ENCODE measurements at regions not wholly inside any gene's neighbourhood (a gene's known extent, or its start where the extent isn't known, plus 50 kb on each side); places are given as distances from the start of the nearest gene placed in this dataset.

DNA sequence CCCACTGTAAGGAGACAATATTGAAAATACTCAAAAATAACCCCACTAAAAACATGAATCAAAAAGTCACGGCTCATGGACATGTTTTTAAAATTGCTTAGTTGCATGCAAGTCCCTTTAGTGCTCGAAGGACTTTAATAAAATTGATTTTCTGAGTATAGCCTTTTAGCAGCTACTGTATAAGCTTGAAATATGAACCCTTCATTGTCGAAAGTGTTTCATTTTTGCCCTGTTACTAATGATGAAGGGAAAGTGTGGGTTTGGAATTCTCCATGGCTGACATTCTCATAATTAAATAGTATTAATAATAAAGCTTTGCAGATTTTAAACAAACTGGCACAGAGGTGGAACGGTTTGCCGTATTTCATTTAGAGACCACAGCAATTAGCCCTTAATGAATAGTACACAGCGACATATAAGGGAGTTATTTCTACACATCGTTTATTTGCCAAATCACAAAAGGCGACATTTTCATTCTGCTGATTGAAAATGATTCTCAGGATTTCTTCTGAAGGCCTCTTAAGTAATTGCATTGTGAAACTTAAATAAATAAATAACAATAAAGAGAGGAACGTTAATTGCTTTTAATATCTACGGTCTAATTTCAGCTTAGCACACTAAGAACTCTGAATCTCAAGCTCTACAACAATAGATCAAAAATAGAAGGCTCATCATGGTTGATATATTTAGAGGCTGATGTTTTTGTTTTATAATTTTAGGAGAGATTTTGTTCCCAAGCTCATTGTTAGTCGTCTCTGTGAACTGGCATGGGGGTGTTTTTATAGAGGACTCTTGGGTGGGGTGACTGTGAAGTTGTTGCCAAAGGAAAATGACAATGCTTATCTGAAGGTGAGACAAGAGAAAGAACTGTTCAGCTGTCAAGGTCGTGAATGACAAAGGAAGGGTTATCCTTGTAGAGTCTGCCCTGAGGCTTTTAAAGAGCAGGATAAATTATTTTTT lies 60.6 kb downstream of the IRX6 start:
- no peak overlapping the region for H3K4me3 ChIP-seq (replicated peaks in 1 of 3; ENCODE audit: insufficient read depth in 1 of 3, low read depth in 1 of 3, low read length in 3 of 3)
- no TSS peak for BruUV-seq (replicated peaks)
- no peak overlapping the region for H3K27ac ChIP-seq (ENCODE audit: insufficient read depth, low read depth, low read length)
- no peaks in the 10 kb centered on the region for H3K36me3 ChIP-seq (ENCODE audit: control insufficient read depth in 2 of 2, extremely low read depth in 1 of 2, insufficient read depth in 2 of 2, low read length in 2 of 2)
- FAIRE-seq (no peak), DNase-seq (ENCODE audit: low read depth, low spot score) (no peak)
- no peak overlapping the region for H3K4me2 ChIP-seq (ENCODE audit: insufficient read depth, low read length)
- H3K9ac ChIP-seq (replicated peaks; ENCODE audit: extremely low read depth, insufficient read depth, low read length), result no peak overlapping the region
- no peaks in the 10 kb centered on the region for H3K4me1 ChIP-seq (ENCODE audit: control insufficient read depth, extremely low read depth, insufficient read depth, low read length)
- H2AFZ ChIP-seq (ENCODE audit: low read depth, low read length), result no peak overlapping the region
- CTCF ChIA-PET, result no interaction called here
- dilution Hi-C loops (cut with MboI; ENCODE audit: extremely low pct_ligation_motif_present, low sequenced_read_pairs) (no loop called here), intact Hi-C loops (cut with micrococcal nuclease) (no loop called here)
- H3K9me3 ChIP-seq (replicated peaks; ENCODE audit: control insufficient read depth, insufficient read depth, low read length), result no peaks in the 10 kb centered on the region
- H3K79me2 ChIP-seq (ENCODE audit: control insufficient read depth, insufficient read depth, low read length), result no peaks in the 10 kb centered on the region
- no peaks in the 10 kb centered on the region for H4K20me1 ChIP-seq (replicated peaks; ENCODE audit: control insufficient read depth, extremely low read depth, insufficient read depth, low read length)
- no peak for TF ChIP-seq EZH2 (IDR thresholded peaks at IDR 0.05; ENCODE audit: borderline replicate concordance, low read depth, low read length, severe bottlenecking)
- TF ChIP-seq GATA2 (IDR thresholded peaks at IDR 0.05; ENCODE audit: insufficient read depth, insufficient read length, low read depth, low read length), result no peak
- no peak for TF ChIP-seq POLR2AphosphoS5 (IDR thresholded peaks at IDR 0.05; ENCODE audit: insufficient read depth, low read depth, low read length)
- TF ChIP-seq MAX (IDR thresholded peaks at IDR 0.05; ENCODE audit: insufficient read depth, insufficient read length), result no peak
- no peak for TF ChIP-seq FOS (IDR thresholded peaks at IDR 0.05; ENCODE audit: borderline replicate concordance, insufficient read depth, low read length)
- TF ChIP-seq MYC (IDR thresholded peaks at IDR 0.05; ENCODE audit: low read depth, low read length), result no peak
- TF ChIP-seq CTCF (IDR thresholded peaks at IDR 0.05; ENCODE audit: extremely low read depth in 1 of 2, insufficient read depth in 1 of 2, low read depth in 1 of 2, low read length in 2 of 2), result no peak
- TF ChIP-seq POLR2A (IDR thresholded peaks at IDR 0.05; ENCODE audit: low read depth, low read length), result no peak
- no peak for TF ChIP-seq JUN (IDR thresholded peaks at IDR 0.05; ENCODE audit: borderline replicate concordance, insufficient read depth, insufficient read length, low read depth)
- no peaks in the 10 kb centered on the region for H3K9me1 ChIP-seq (replicated peaks; ENCODE audit: control insufficient read depth, extremely low read depth, insufficient read depth, low read length)
- H3K27me3 ChIP-seq (ENCODE audit: control insufficient read depth in 2 of 2, insufficient read depth in 2 of 2, low read length in 2 of 2), result no peaks in the 10 kb centered on the region
- POLR2A ChIA-PET, result no interaction called here
